HEK293 (cell line): ENCODE measurements at regions not wholly inside any gene's neighbourhood (a gene's known extent, or its start where the extent isn't known, plus 50 kb on each side); places are given as distances from the start of the nearest gene placed in this dataset.

Experiments used
- CTCF ChIA-PET: fragments of 350-600 bp; formaldehyde crosslinking; extraction: SDS; loops from one replicate; lab custom pipeline; 2021; ENCODE audit warnings: antibody characterized with exemption; lab: Yijun Ruan, JAX
- POLR2A ChIA-PET: fragments of 300-600 bp; formaldehyde crosslinking; extraction: SDS; loops from one replicate; lab custom pipeline; 2020; ENCODE audit warnings: antibody characterized with exemption, inconsistent platforms; lab: Yijun Ruan, JAX
- H3K27ac ChIP-seq: fragments of 200-500 bp; sonication (Bioruptor generic); 2 replicates; pipeline ENCODE4 v1.5.1; 2014; ENCODE audit warnings: low read depth, low read length, control low read depth, inconsistent platforms; ENCODE audit errors: extremely low read depth
- H3K36me3 ChIP-seq, 2 experiments: fragments of 200-500 bp in 1 of 2; sonication (Bioruptor generic) in 1 of 2; 1 replicate in 1 of 2; 2 replicates in 1 of 2; pipeline ENCODE4 v1.5.1; 2014 to 2017; ENCODE audit warnings: inconsistent platforms in 2 of 2, low read length in 2 of 2; ENCODE audit not compliant: control insufficient read depth in 2 of 2, insufficient read depth in 1 of 2
- H3K4me1 ChIP-seq: fragments of 200-500 bp; sonication (Bioruptor generic); 2 replicates; pipeline ENCODE4 v1.5.1; 2014; ENCODE audit warnings: mild to moderate bottlenecking, low read length, inconsistent platforms; ENCODE audit not compliant: control insufficient read depth, insufficient read depth
- H3K4me3 ChIP-seq: 2 replicates; pipeline ENCODE4 v1.5.1; 2011; ENCODE audit warnings: low read depth, mild to moderate bottlenecking, control low read depth, low read length, moderate library complexity
- H3K9me3 ChIP-seq: fragments of 200-500 bp; sonication (Bioruptor generic); 2 replicates; pipeline ENCODE4 v1.5.1; 2014; ENCODE audit warnings: low read depth, low read length, inconsistent platforms; ENCODE audit not compliant: control insufficient read depth, insufficient read depth
- GLIS1 ChIP-seq: fragments of 450-650 bp; formaldehyde crosslinking; IDR thresholded peaks from 2 replicates; pipeline ENCODE4 v1.5.1; 2016; ENCODE audit warnings: missing biosample characterization, missing genetic modification characterization
- GLIS2 ChIP-seq: fragments of 450-650 bp; formaldehyde crosslinking; IDR thresholded peaks from 2 replicates; pipeline ENCODE4 v1.5.1; 2016; ENCODE audit warnings: missing biosample characterization, missing genetic modification characterization
- IKZF3 ChIP-seq: fragments of 450-650 bp; IDR thresholded peaks from 2 replicates; pipeline ENCODE4 v1.5.0; 2018; ENCODE audit warnings: missing biosample characterization, mild to moderate bottlenecking, missing genetic modification characterization, moderate library complexity
- KLF1 ChIP-seq: fragments of 450-650 bp; formaldehyde crosslinking; IDR thresholded peaks from 2 replicates; pipeline ENCODE4 v1.5.1; 2016; ENCODE audit warnings: missing biosample characterization, missing genetic modification characterization
- MYNN ChIP-seq: fragments of 450-650 bp; formaldehyde crosslinking; IDR thresholded peaks from 2 replicates; pipeline ENCODE4 v1.5.1; 2016; ENCODE audit warnings: missing biosample characterization, missing genetic modification characterization, borderline replicate concordance
- MZF1 ChIP-seq: fragments of 450-650 bp; formaldehyde crosslinking; IDR thresholded peaks from 2 replicates; pipeline ENCODE4 v1.5.1; 2017; ENCODE audit warnings: missing biosample characterization, missing genetic modification characterization, borderline replicate concordance
- PRDM1 ChIP-seq: fragments of 450-650 bp; formaldehyde crosslinking; IDR thresholded peaks from 2 replicates; pipeline ENCODE4; 2016; ENCODE audit warnings: missing biosample characterization, missing genetic modification characterization
- RBAK ChIP-seq: fragments of 450-650 bp; formaldehyde crosslinking; IDR thresholded peaks from 2 replicates; pipeline ENCODE4 v1.5.1; 2016; ENCODE audit warnings: missing biosample characterization, missing genetic modification characterization
- SP2 ChIP-seq: fragments of 450-650 bp; formaldehyde crosslinking; IDR thresholded peaks from 2 replicates; pipeline ENCODE4 v1.5.1; 2016; ENCODE audit warnings: missing biosample characterization, missing genetic modification characterization
- WT1 ChIP-seq: fragments of 450-650 bp; formaldehyde crosslinking; IDR thresholded peaks from 2 replicates; pipeline ENCODE4 v1.5.1; 2016; ENCODE audit warnings: missing biosample characterization, missing genetic modification characterization
- ZBTB48 ChIP-seq: fragments of 450-650 bp; formaldehyde crosslinking; IDR thresholded peaks from 2 replicates; pipeline ENCODE4 v1.5.1; 2016; ENCODE audit warnings: missing biosample characterization, missing genetic modification characterization
- ZEB2 ChIP-seq: fragments of 450-650 bp; formaldehyde crosslinking; IDR thresholded peaks from 2 replicates; pipeline ENCODE4 v1.5.1; 2016; ENCODE audit warnings: missing biosample characterization, missing genetic modification characterization
- ZFHX2 ChIP-seq: fragments of 450-650 bp; formaldehyde crosslinking; conservative IDR thresholded peaks from 2 replicates; pipeline ENCODE4 v1.5.1; 2016; ENCODE audit warnings: missing biosample characterization, missing genetic modification characterization
- ZNF132 ChIP-seq: fragments of 450-650 bp; formaldehyde crosslinking; IDR thresholded peaks from 2 replicates; pipeline ENCODE4 v1.5.1; 2017; ENCODE audit warnings: missing biosample characterization, missing genetic modification characterization, borderline replicate concordance
- ZNF133 ChIP-seq: fragments of 450-650 bp; formaldehyde crosslinking; IDR thresholded peaks from 2 replicates; pipeline ENCODE4 v1.5.1; 2016; ENCODE audit warnings: missing biosample characterization, missing genetic modification characterization
- ZNF530 ChIP-seq: fragments of 450-650 bp; formaldehyde crosslinking; IDR thresholded peaks from 2 replicates; pipeline ENCODE4 v1.5.1; 2016; ENCODE audit warnings: low read depth, missing biosample characterization, missing genetic modification characterization
- ZNF548 ChIP-seq: fragments of 450-650 bp; formaldehyde crosslinking; IDR thresholded peaks from 2 replicates; pipeline ENCODE4 v1.5.1; 2016; ENCODE audit warnings: missing biosample characterization, missing genetic modification characterization
- ZNF549 ChIP-seq: fragments of 450-650 bp; IDR thresholded peaks from 2 replicates; pipeline ENCODE4 v1.5.1; 2018; ENCODE audit warnings: missing biosample characterization, missing genetic modification characterization, mild to moderate bottlenecking, inconsistent platforms, moderate library complexity
- ZNF560 ChIP-seq: fragments of 450-650 bp; formaldehyde crosslinking; IDR thresholded peaks from 2 replicates; pipeline ENCODE4 v1.5.1; 2017; ENCODE audit warnings: missing biosample characterization, missing genetic modification characterization, borderline replicate concordance
- ZNF600 ChIP-seq: fragments of 450-650 bp; formaldehyde crosslinking; IDR thresholded peaks from 2 replicates; pipeline ENCODE4 v1.5.1; 2016; ENCODE audit warnings: missing biosample characterization, missing genetic modification characterization
- ZNF664 ChIP-seq: fragments of 450-650 bp; formaldehyde crosslinking; IDR thresholded peaks from 2 replicates; pipeline ENCODE4 v1.5.1; 2016; ENCODE audit warnings: missing biosample characterization, missing genetic modification characterization
- ZNF670 ChIP-seq: fragments of 450-650 bp; formaldehyde crosslinking; IDR thresholded peaks from 2 replicates; pipeline ENCODE4 v1.5.1; 2016; ENCODE audit warnings: missing biosample characterization, missing genetic modification characterization, low read depth
- TF ChIP-seq, protein P1 (sequence below): fragments of 450-650 bp; formaldehyde crosslinking; IDR thresholded peaks from 2 replicates; pipeline ENCODE4 v1.5.1; 2016; ENCODE audit warnings: missing biosample characterization, missing genetic modification characterization, low read depth
- TF ChIP-seq, protein P2 (sequence below): fragments of 450-650 bp; formaldehyde crosslinking; IDR thresholded peaks from 2 replicates; pipeline ENCODE4 v1.5.1; 2016; ENCODE audit warnings: missing biosample characterization, missing genetic modification characterization
- TF ChIP-seq, protein P3 (sequence below): fragments of 450-650 bp; formaldehyde crosslinking; IDR thresholded peaks from 2 replicates; pipeline ENCODE4 v1.5.1; 2016; ENCODE audit warnings: missing biosample characterization, missing genetic modification characterization
- TF ChIP-seq, protein P4 (sequence below): fragments of 450-650 bp; formaldehyde crosslinking; IDR thresholded peaks from 2 replicates; pipeline ENCODE4 v1.5.1; 2017; ENCODE audit warnings: missing biosample characterization, missing genetic modification characterization
- TF ChIP-seq, protein P5 (sequence below): fragments of 450-650 bp; formaldehyde crosslinking; IDR thresholded peaks from 2 replicates; pipeline ENCODE4 v1.5.1; 2016; ENCODE audit warnings: missing biosample characterization, missing genetic modification characterization, borderline replicate concordance

DNA sequence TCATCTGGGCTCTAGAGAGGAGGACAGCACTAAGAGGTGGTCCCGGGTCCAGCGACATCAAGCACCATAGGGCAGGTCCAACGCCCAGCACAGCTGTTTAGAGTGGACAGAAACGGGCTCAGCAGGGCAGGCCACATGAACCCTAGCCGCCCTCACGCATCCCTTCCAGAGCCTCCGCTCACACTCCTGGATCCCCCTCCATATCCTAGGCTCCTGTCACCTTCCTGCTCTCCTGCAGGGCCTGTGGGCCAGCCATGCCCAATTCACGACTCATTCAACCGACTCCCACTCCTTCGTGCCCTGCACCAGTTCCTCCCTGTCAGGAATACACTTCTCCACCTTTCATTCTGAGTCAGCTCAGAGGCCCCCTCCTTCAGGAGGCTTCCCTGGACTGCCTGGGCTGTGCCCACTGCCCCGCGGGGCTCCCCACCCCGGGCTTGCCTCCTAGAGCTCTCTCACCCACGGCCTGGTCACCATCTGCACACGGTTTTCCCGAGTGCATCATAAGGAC, 90.2 kb downstream of the LINGO1 start:
- Histone ChIP-seq H3K9me3 (no peaks in the 10 kb centered on the region), H3K4me1 (no peaks in the 10 kb centered on the region), H3K36me3 (no peaks in the 10 kb centered on the region), H3K4me3 (peak overlapping the region; percentile 44), H3K27ac (no peak overlapping the region)
- CTCF ChIA-PET = interaction anchor here (0.5 to 5.3 kb wide), 77 partner anchors 10 to 1394 kb away, joined by 3 to 131 read pairs (median 6); partner anchors contain the start of genes LINGO1 and RCN2
- POLR2A ChIA-PET = interaction anchor here (0.7 to 1.5 kb wide), 6 partner anchors 9 to 430 kb away, joined by 3 to 8 read pairs (median 4); partner anchors contain the start of gene PEAK1
- TF ChIP-seq, protein P1, sequence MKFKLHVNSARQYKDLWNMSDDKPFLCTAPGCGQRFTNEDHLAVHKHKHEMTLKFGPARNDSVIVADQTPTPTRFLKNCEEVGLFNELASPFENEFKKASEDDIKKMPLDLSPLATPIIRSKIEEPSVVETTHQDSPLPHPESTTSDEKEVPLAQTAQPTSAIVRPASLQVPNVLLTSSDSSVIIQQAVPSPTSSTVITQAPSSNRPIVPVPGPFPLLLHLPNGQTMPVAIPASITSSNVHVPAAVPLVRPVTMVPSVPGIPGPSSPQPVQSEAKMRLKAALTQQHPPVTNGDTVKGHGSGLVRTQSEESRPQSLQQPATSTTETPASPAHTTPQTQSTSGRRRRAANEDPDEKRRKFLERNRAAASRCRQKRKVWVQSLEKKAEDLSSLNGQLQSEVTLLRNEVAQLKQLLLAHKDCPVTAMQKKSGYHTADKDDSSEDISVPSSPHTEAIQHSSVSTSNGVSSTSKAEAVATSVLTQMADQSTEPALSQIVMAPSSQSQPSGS (tag by site-specific recombination) = no peak
- TF ChIP-seq GLIS1 (tag by site-specific recombination) (no peak), ZNF560 (no peak), GLIS2 (tag by site-specific recombination) (peak; percentile 30; the same call in 1 of the 2 replicates), ZNF548 (tag by site-specific recombination) (no peak), ZNF670 (tag by site-specific recombination) (no peak), ZNF600 (tag by site-specific recombination) (peak; percentile 39; the same call in 1 of the 2 replicates), ZNF664 (tag by site-specific recombination) (no peak), ZFHX2 (tag by site-specific recombination) (peak; percentile 91), WT1 (tag by site-specific recombination) (0 out of 2 replicates have a peak, but pooled peaks have one; percentile 24), SP2 (0 out of 2 replicates have a peak, but pooled peaks have one; percentile 17), PRDM1 (tag by site-specific recombination) (no peak), ZNF132 (tag by site-specific recombination) (no peak), ZNF530 (tag by site-specific recombination) (no peak), ZNF549 (tag by site-specific recombination) (no peak), KLF1 (tag by site-specific recombination) (peak; percentile 50), MZF1 (tag by site-specific recombination) (no peak), IKZF3 (tag by site-specific recombination) (no peak), ZBTB48 (tag by site-specific recombination) (no peak), ZNF133 (tag by site-specific recombination) (no peak), ZEB2 (tag by site-specific recombination) (no peak), MYNN (no peak), RBAK (tag by site-specific recombination) (no peak)
- TF ChIP-seq, protein P2, sequence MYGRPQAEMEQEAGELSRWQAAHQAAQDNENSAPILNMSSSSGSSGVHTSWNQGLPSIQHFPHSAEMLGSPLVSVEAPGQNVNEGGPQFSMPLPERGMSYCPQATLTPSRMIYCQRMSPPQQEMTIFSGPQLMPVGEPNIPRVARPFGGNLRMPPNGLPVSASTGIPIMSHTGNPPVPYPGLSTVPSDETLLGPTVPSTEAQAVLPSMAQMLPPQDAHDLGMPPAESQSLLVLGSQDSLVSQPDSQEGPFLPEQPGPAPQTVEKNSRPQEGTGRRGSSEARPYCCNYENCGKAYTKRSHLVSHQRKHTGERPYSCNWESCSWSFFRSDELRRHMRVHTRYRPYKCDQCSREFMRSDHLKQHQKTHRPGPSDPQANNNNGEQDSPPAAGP (tag by site-specific recombination) = peak; percentile 54; the same call in 1 of the 2 replicates
- TF ChIP-seq, protein P3, sequence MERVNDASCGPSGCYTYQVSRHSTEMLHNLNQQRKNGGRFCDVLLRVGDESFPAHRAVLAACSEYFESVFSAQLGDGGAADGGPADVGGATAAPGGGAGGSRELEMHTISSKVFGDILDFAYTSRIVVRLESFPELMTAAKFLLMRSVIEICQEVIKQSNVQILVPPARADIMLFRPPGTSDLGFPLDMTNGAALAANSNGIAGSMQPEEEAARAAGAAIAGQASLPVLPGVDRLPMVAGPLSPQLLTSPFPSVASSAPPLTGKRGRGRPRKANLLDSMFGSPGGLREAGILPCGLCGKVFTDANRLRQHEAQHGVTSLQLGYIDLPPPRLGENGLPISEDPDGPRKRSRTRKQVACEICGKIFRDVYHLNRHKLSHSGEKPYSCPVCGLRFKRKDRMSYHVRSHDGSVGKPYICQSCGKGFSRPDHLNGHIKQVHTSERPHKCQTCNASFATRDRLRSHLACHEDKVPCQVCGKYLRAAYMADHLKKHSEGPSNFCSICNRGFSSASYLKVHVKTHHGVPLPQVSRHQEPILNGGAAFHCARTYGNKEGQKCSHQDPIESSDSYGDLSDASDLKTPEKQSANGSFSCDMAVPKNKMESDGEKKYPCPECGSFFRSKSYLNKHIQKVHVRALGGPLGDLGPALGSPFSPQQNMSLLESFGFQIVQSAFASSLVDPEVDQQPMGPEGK (tag by site-specific recombination) = peak; percentile 24; the same call in 1 of the 2 replicates
- TF ChIP-seq, protein P4, sequence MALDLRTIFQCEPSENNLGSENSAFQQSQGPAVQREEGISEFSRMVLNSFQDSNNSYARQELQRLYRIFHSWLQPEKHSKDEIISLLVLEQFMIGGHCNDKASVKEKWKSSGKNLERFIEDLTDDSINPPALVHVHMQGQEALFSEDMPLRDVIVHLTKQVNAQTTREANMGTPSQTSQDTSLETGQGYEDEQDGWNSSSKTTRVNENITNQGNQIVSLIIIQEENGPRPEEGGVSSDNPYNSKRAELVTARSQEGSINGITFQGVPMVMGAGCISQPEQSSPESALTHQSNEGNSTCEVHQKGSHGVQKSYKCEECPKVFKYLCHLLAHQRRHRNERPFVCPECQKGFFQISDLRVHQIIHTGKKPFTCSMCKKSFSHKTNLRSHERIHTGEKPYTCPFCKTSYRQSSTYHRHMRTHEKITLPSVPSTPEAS (tag by site-specific recombination) = no peak
- TF ChIP-seq, protein P5, sequence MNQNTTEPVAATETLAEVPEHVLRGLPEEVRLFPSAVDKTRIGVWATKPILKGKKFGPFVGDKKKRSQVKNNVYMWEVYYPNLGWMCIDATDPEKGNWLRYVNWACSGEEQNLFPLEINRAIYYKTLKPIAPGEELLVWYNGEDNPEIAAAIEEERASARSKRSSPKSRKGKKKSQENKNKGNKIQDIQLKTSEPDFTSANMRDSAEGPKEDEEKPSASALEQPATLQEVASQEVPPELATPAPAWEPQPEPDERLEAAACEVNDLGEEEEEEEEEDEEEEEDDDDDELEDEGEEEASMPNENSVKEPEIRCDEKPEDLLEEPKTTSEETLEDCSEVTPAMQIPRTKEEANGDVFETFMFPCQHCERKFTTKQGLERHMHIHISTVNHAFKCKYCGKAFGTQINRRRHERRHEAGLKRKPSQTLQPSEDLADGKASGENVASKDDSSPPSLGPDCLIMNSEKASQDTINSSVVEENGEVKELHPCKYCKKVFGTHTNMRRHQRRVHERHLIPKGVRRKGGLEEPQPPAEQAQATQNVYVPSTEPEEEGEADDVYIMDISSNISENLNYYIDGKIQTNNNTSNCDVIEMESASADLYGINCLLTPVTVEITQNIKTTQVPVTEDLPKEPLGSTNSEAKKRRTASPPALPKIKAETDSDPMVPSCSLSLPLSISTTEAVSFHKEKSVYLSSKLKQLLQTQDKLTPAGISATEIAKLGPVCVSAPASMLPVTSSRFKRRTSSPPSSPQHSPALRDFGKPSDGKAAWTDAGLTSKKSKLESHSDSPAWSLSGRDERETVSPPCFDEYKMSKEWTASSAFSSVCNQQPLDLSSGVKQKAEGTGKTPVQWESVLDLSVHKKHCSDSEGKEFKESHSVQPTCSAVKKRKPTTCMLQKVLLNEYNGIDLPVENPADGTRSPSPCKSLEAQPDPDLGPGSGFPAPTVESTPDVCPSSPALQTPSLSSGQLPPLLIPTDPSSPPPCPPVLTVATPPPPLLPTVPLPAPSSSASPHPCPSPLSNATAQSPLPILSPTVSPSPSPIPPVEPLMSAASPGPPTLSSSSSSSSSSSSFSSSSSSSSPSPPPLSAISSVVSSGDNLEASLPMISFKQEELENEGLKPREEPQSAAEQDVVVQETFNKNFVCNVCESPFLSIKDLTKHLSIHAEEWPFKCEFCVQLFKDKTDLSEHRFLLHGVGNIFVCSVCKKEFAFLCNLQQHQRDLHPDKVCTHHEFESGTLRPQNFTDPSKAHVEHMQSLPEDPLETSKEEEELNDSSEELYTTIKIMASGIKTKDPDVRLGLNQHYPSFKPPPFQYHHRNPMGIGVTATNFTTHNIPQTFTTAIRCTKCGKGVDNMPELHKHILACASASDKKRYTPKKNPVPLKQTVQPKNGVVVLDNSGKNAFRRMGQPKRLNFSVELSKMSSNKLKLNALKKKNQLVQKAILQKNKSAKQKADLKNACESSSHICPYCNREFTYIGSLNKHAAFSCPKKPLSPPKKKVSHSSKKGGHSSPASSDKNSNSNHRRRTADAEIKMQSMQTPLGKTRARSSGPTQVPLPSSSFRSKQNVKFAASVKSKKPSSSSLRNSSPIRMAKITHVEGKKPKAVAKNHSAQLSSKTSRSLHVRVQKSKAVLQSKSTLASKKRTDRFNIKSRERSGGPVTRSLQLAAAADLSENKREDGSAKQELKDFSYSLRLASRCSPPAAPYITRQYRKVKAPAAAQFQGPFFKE (tag by site-specific recombination) = no peak
